ENCODE measurements at regions not wholly inside any gene's neighbourhood (a gene's known extent, or its start where the extent isn't known, plus 50 kb on each side); places are given as distances from the start of the nearest gene placed in this dataset.

DNA sequence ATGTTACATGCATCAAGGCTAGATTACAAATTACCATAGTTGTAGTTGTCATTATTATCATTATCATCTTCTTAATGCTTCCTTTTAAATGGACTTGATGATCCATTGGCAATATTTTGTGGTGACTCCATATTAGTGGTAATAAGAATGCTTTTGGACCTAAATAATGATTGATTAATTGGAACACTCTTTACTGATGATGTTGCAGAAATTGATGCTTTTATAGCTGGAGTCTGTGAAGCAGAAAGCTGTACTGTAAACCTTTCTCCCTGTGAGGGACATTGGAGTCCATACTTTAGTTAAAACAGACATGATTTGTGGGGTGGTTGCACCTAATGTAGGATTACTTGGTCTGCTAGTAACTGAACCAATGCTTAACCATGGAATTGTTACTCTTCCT is 190.4 kb downstream of the ATXN7L3B start:
- no peaks in the 10 kb centered on the region for H3K9me3 ChIP-seq (ENCODE audit: control insufficient read depth, insufficient read depth, low read length)
- POLR2A ChIA-PET: no interaction called here
- no peak overlapping the region for H3K27ac ChIP-seq (ENCODE audit: low read depth, low read length)
- no peak overlapping the region for H3K4me3 ChIP-seq (ENCODE audit: low read depth, low read length)
- TF ChIP-seq CTCF (IDR thresholded peaks at IDR 0.05; ENCODE audit: low read depth, low read length): no peak
- H3K27me3 ChIP-seq (ENCODE audit: control insufficient read depth, insufficient read depth, low read length): no peaks in the 10 kb centered on the region
- DNase-seq (ENCODE audit: low read depth, low spot score): no peak
- CTCF ChIA-PET: no interaction called here

DNA sequence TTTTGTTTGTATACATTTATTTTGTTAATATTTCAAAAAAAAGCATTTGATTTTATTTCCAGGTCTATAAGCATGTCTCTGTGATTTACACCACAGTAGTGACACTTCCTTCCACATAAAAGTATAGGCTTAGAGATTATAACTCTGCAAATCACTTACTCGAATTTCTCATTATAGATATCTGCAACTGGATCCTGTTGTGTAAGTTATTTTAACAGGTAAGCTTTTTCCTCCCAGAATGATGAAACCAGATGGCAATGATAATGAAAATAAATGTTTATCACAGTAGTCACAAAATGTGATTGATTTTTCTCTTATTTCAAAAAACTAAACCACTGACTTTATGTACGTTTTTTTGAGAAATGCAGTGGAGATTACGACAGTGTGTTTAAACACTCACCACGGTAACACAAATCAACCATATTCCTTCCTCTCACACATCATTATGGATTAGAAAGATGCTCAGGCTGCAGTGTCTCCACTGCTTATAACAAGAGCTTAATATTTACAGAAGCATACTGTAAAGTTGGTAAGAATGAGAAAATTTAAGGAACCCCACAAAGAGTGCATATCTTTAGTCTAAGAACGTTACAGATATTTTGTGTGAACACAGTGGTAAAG is 194.6 kb downstream of the ATXN7L3B start:
- no peak for DNase-seq (ENCODE audit: low read depth, low spot score)
- no peaks in the 10 kb centered on the region for H3K27me3 ChIP-seq (ENCODE audit: control insufficient read depth, insufficient read depth, low read length)
- POLR2A ChIA-PET: no interaction called here
- CTCF ChIA-PET: no interaction called here
- no peak for TF ChIP-seq CTCF (IDR thresholded peaks at IDR 0.05; ENCODE audit: low read depth, low read length)
- no peaks in the 10 kb centered on the region for H3K9me3 ChIP-seq (ENCODE audit: control insufficient read depth, insufficient read depth, low read length)
- no peak overlapping the region for H3K27ac ChIP-seq (ENCODE audit: low read depth, low read length)
- H3K4me3 ChIP-seq (ENCODE audit: low read depth, low read length): no peak overlapping the region

DNA sequence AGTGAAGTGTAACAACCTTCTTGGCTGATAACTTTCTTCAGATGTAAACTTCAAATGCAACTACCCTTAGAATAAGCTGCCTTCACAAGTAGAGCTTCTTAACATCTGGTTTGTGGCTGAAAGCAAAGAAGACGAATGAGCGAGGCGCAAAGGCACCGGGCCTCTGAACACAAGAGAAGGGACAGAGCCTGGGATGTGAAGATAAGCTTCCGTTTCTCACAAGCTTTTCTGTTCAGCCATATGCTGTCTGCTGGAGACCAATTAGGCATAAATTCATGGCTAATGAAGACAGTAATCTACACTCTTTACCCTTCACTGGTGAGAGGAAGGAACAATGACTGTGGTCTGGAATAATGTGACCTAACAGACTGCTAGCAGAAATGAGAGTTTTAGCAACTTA is 195.2 kb downstream of the ATXN7L3B start:
- DNase-seq (ENCODE audit: low read depth, low spot score): no peak
- no peak overlapping the region for H3K4me3 ChIP-seq (ENCODE audit: low read depth, low read length)
- H3K27me3 ChIP-seq (ENCODE audit: control insufficient read depth, insufficient read depth, low read length): no peaks in the 10 kb centered on the region
- H3K27ac ChIP-seq (ENCODE audit: low read depth, low read length): no peak overlapping the region
- H3K9me3 ChIP-seq (ENCODE audit: control insufficient read depth, insufficient read depth, low read length): no peaks in the 10 kb centered on the region
- CTCF ChIA-PET: no interaction called here
- POLR2A ChIA-PET: no interaction called here
- TF ChIP-seq CTCF (IDR thresholded peaks at IDR 0.05; ENCODE audit: low read depth, low read length): no peak

DNA sequence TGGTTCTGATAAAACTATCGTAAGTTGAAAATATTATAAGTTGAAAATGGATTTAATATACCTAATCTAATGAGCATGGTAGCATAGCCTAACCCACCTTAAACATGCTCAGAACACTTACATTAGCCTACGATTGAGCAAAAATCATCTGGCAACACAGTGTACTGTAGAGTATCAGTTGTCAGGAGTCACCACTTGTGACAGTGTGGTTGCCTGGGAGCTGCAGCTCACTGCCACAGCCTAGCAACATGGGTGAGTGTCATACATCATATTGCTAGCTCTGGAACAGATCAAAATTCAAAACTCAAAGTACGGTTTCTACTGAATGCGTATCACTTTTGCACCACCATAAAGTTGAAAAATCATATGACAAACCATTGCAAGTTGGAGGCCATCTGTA is 203.5 kb downstream of the ATXN7L3B start:
- TF ChIP-seq CTCF (IDR thresholded peaks at IDR 0.05; ENCODE audit: low read depth, low read length): no peak
- DNase-seq (ENCODE audit: low read depth, low spot score): no peak
- H3K27me3 ChIP-seq (ENCODE audit: control insufficient read depth, insufficient read depth, low read length): no peaks in the 10 kb centered on the region
- CTCF ChIA-PET: no interaction called here
- H3K9me3 ChIP-seq (ENCODE audit: control insufficient read depth, insufficient read depth, low read length): no peaks in the 10 kb centered on the region
- POLR2A ChIA-PET: no interaction called here
- no peak overlapping the region for H3K4me3 ChIP-seq (ENCODE audit: low read depth, low read length)
- H3K27ac ChIP-seq (ENCODE audit: low read depth, low read length): no peak overlapping the region

- CTCF ChIA-PET: interaction anchor here (1.1 kb wide), 1 partner anchor 550 kb away, joined by 3 read pairs; no protein-coding TSS in a partner anchor
- POLR2A ChIA-PET: no interaction called here
- no peak for DNase-seq (ENCODE audit: low read depth, low spot score)
Observed at GRCh38 chr12:74747305-74747704, 209.7 kb downstream of the ATXN7L3B start.

More at GRCh38 chr12:74747305-74747704, 209.7 kb downstream of the ATXN7L3B start:
- Histone ChIP-seq H3K4me3 (ENCODE audit: low read depth, low read length) (no peak overlapping the region), H3K9me3 (ENCODE audit: control insufficient read depth, insufficient read depth, low read length) (no peaks in the 10 kb centered on the region), H3K27me3 (ENCODE audit: control insufficient read depth, insufficient read depth, low read length) (no peaks in the 10 kb centered on the region), H3K27ac (ENCODE audit: low read depth, low read length) (no peak overlapping the region)
- TF ChIP-seq CTCF (IDR thresholded peaks at IDR 0.05; ENCODE audit: low read depth, low read length): peak; percentile 25; the same call in 1 of the 2 replicates
